Mesenchymal stem cell (in vitro differentiated cells and primary cell): ENCODE measurements at regions not wholly inside any gene's neighbourhood (a gene's known extent, or its start where the extent isn't known, plus 50 kb on each side); places are given as distances from the start of the nearest gene placed in this dataset.

Experiments used
- DNase-seq: peaks from one replicate; pipeline ENCODE4 v3.0.0-alpha.2; 2013
- H2AFZ ChIP-seq: one replicate; pipeline ENCODE4 v1.6.1; 2013; ENCODE audit warnings: low read depth, mild to moderate bottlenecking, control low read depth, inconsistent platforms, low read length, moderate library complexity
- H2AK5ac ChIP-seq: 2 replicates; pipeline ENCODE4 v1.6.1; 2013; ENCODE audit warnings: low read length, moderate library complexity, mild to moderate bottlenecking, inconsistent platforms; ENCODE audit not compliant: severe bottlenecking
- H2BK120ac ChIP-seq: one replicate; pipeline ENCODE4 v1.6.1; 2013; ENCODE audit warnings: low read depth, mild to moderate bottlenecking, inconsistent platforms, low read length, moderate library complexity
- H2BK12ac ChIP-seq, 2 experiments: one replicate each; pipeline ENCODE4 v1.6.1; 2013; ENCODE audit warnings: inconsistent platforms in 2 of 2, low read length in 2 of 2, mild to moderate bottlenecking in 2 of 2, moderate library complexity in 2 of 2, control low read depth in 1 of 2
- H2BK15ac ChIP-seq: one replicate; pipeline ENCODE4 v1.6.1; 2013; ENCODE audit warnings: mild to moderate bottlenecking, low read depth, inconsistent platforms; ENCODE audit not compliant: poor library complexity, severe bottlenecking
- H2BK5ac ChIP-seq: 2 replicates; pipeline ENCODE4 v1.6.1; 2013; ENCODE audit warnings: low read depth, mild to moderate bottlenecking, low read length, control low read depth, inconsistent platforms; ENCODE audit not compliant: poor library complexity, severe bottlenecking
- H3K14ac ChIP-seq, 2 experiments: one replicate each; pipeline ENCODE4 v1.6.1; 2013; ENCODE audit warnings: inconsistent platforms in 2 of 2, low read length in 2 of 2, control low read depth in 1 of 2, mild to moderate bottlenecking in 1 of 2, moderate library complexity in 1 of 2
- H3K18ac ChIP-seq, 2 experiments: one replicate each; pipeline ENCODE4 v1.6.1; 2013; ENCODE audit warnings: inconsistent platforms in 2 of 2, low read length in 2 of 2, control low read depth in 1 of 2, low read depth in 1 of 2, mild to moderate bottlenecking in 1 of 2
- H3K23ac ChIP-seq, 2 experiments: one replicate each; pipeline ENCODE4 v1.6.1; 2013; ENCODE audit warnings: inconsistent platforms in 2 of 2, low read length in 2 of 2, mild to moderate bottlenecking in 2 of 2, moderate library complexity in 2 of 2, control low read depth in 1 of 2
- H3K27ac ChIP-seq: 2 replicates; pipeline ENCODE4 v1.5.1; 2013; ENCODE audit warnings: mild to moderate bottlenecking, moderate library complexity, low read length, control low read depth, inconsistent platforms; ENCODE audit not compliant: poor library complexity, severe bottlenecking
- H3K27me3 ChIP-seq, 2 experiments: 2 replicates each; pipeline versions ENCODE4 v1.6.1 to v1.7.0; 2013; ENCODE audit warnings: low read length in 2 of 2, mild to moderate bottlenecking in 2 of 2, moderate library complexity in 2 of 2, control low read depth in 1 of 2, inconsistent platforms in 1 of 2; ENCODE audit not compliant: control insufficient read depth in 1 of 2, insufficient read depth in 1 of 2
- H3K36me3 ChIP-seq, 2 experiments: 2 replicates each; pipeline versions ENCODE4 v1.6.1 to v1.7.0; 2013; ENCODE audit warnings: low read length in 2 of 2, control low read depth in 1 of 2, inconsistent platforms in 1 of 2, low read depth in 1 of 2, mild to moderate bottlenecking in 1 of 2; ENCODE audit not compliant: insufficient read depth in 2 of 2, control insufficient read depth in 1 of 2
- H3K4ac ChIP-seq, 2 experiments: one replicate each; pipeline ENCODE4 v1.6.1; 2013; ENCODE audit warnings: inconsistent platforms in 2 of 2, low read length in 2 of 2, mild to moderate bottlenecking in 2 of 2, moderate library complexity in 2 of 2, control low read depth in 1 of 2, low read depth in 1 of 2
- H3K4me1 ChIP-seq: 2 replicates; pipeline ENCODE4 v1.6.1; 2013; ENCODE audit warnings: low read depth, low read length, control low read depth; ENCODE audit not compliant: control insufficient read depth, insufficient read depth
- H3K4me2 ChIP-seq: 2 replicates; pipeline ENCODE4 v1.6.1; 2013; ENCODE audit warnings: low read length, mild to moderate bottlenecking, inconsistent platforms; ENCODE audit not compliant: poor library complexity, severe bottlenecking
- H3K4me3 ChIP-seq, 2 experiments: 2 replicates each; pipeline versions ENCODE4 v1.5.1 to v1.7.0; 2013; ENCODE audit warnings: low read length in 2 of 2, mild to moderate bottlenecking in 2 of 2, control low read depth in 1 of 2, low read depth in 1 of 2; ENCODE audit not compliant: insufficient read depth in 1 of 2
- H3K79me1 ChIP-seq: replicated peaks from 2 replicates; pipeline ENCODE4 v1.6.1; 2013; ENCODE audit warnings: mild to moderate bottlenecking, control low read depth, low read length, inconsistent platforms; ENCODE audit not compliant: poor library complexity, severe bottlenecking
- H3K9ac ChIP-seq: 2 replicates; pipeline ENCODE4 v1.7.0; 2013; ENCODE audit warnings: mild to moderate bottlenecking, low read length, moderate library complexity
- H3K9me3 ChIP-seq: 2 replicates; pipeline ENCODE4 v1.7.0; 2013; ENCODE audit warnings: mild to moderate bottlenecking, low read length; ENCODE audit not compliant: control insufficient read depth
- H4K8ac ChIP-seq: one replicate; pipeline ENCODE4 v1.6.1; 2013; ENCODE audit warnings: inconsistent platforms, mild to moderate bottlenecking, low read length, moderate library complexity
- H4K91ac ChIP-seq: one replicate; pipeline ENCODE4 v1.6.1; 2013; ENCODE audit warnings: mild to moderate bottlenecking, low read length, inconsistent platforms
- WGBS: methylation state at CpG from one replicate; pipeline ENCODE4 v1.1.7; 2013; ENCODE audit warnings: mixed read lengths; 5-methylcytosine and 5-hydroxymethylcytosine counted together

DNA sequence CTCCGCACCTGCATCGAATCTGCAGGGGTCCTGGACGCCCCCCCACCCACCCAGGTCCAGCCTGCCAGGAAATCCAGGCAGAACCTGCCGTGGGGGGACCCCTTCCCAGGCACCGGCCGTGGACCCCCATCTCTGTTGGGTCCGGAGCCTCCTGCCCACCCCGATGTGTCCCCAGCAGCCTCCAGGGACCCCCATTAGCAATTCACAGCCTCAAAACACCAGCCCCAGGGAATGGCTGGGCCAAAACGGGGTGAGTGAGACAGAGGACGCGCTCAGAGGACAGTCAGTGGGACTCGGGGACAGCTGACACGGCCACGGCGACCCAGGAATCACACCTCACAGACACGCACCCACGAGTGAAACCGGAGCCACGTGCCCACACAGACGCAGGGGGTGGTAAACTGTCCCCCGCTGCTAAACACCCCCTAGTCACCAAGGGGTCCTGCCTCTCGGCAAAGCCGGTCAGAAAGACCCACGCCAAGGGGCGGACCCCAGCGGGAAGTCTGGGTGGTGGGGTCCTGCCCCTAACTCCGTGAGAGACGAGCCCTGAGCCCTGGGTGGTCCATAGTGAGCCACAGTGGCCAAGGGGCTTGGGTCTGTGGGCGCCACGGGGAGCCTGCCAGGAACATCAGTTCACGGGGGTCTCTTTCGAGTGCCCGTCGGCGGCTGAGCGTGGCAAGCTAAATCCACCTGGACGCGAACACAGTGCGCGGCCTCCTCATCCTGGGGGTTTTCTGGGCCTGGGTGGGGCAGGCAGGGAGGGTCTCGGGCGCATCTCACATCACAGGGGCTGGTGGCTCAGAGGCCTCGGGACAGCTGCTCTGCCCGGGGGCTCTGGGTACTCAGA lies 126.5 kb upstream of the NKX1-1 start:
- Histone ChIP-seq H3K4me1 (peaks cover 4% of the 10 kb centered on the region), H3K9ac (no peak overlapping the region), H3K36me3 (no peaks in the 10 kb centered on the region), H2AK5ac (no peak overlapping the region), H3K27ac (no peak overlapping the region), H3K27me3 (peaks cover 51 to 85% of the 10 kb centered on the region in 2 experiments), H4K91ac (no peak overlapping the region), H2BK5ac (no peak overlapping the region), H2BK120ac (no peak overlapping the region), H3K79me1 (no peaks in the 10 kb centered on the region), H2BK15ac (no peak overlapping the region), H4K8ac (no peak overlapping the region), H3K4me3 (no peak overlapping the region), H3K4ac (no peak overlapping the region), H3K14ac (no peak overlapping the region), H2AFZ (no peak overlapping the region), H3K23ac (no peak overlapping the region), H3K4me2 (no peak overlapping the region), H3K18ac (no peak overlapping the region), H2BK12ac (no peak overlapping the region), H3K9me3 (peaks cover 10% of the 10 kb centered on the region)
- 90% methylated on average over 43 of the region's 44 CpGs for WGBS
- no peak for DNase-seq

GRCh38 chr4:1531683-1532548 lies 125.7 kb upstream of the NKX1-1 start:
- Histone ChIP-seq H2BK5ac (no peak overlapping the region), H3K4me3 (no peak overlapping the region), H2AFZ (no peak overlapping the region), H3K79me1 (no peaks in the 10 kb centered on the region), H2BK120ac (no peak overlapping the region), H3K27me3 (peaks cover 51 to 83% of the 10 kb centered on the region in 2 experiments), H3K9ac (no peak overlapping the region), H3K4me1 (peaks cover 4% of the 10 kb centered on the region), H3K4me2 (no peak overlapping the region), H2BK12ac (no peak overlapping the region), H3K18ac (no peak overlapping the region), H3K23ac (no peak overlapping the region), H2AK5ac (no peak overlapping the region), H3K4ac (no peak overlapping the region), H4K91ac (no peak overlapping the region), H3K14ac (no peak overlapping the region), H3K9me3 (peaks cover 15% of the 10 kb centered on the region), H3K36me3 (no peaks in the 10 kb centered on the region), H4K8ac (no peak overlapping the region), H3K27ac (no peak overlapping the region), H2BK15ac (no peak overlapping the region)
- DNase-seq, result no peak
- 90% methylated on average over 22 of the region's 22 CpGs for WGBS

- peaks cover 26% of the 10 kb centered on the region for H3K9me3 ChIP-seq
- no peak overlapping the region for H2BK15ac ChIP-seq
- H3K4ac ChIP-seq, result no peak overlapping the region
- H3K4me3 ChIP-seq, result no peak overlapping the region
- H2AK5ac ChIP-seq, result no peak overlapping the region
- no peak overlapping the region for H3K18ac ChIP-seq
- 87% methylated on average over 13 of the region's 13 CpGs for WGBS
- H4K8ac ChIP-seq, result no peak overlapping the region
- H3K4me1 ChIP-seq, result peaks cover 4% of the 10 kb centered on the region
- H3K23ac ChIP-seq, result no peak overlapping the region
- H2BK120ac ChIP-seq, result no peak overlapping the region
- no peak overlapping the region for H3K9ac ChIP-seq
- H4K91ac ChIP-seq, result no peak overlapping the region
- H3K36me3 ChIP-seq, result no peaks in the 10 kb centered on the region
- H3K27me3 ChIP-seq, result peaks cover 51 to 88% of the 10 kb centered on the region in 2 experiments
- DNase-seq, result no peak
- no peak overlapping the region for H3K27ac ChIP-seq
- no peaks in the 10 kb centered on the region for H3K79me1 ChIP-seq
- no peak overlapping the region for H3K14ac ChIP-seq
- no peak overlapping the region for H3K4me2 ChIP-seq
- no peak overlapping the region for H2AFZ ChIP-seq
- no peak overlapping the region for H2BK12ac ChIP-seq
- no peak overlapping the region for H2BK5ac ChIP-seq
Measured at GRCh38 chr4:1530356-1530755, 124.1 kb upstream of the NKX1-1 start.

DNA sequence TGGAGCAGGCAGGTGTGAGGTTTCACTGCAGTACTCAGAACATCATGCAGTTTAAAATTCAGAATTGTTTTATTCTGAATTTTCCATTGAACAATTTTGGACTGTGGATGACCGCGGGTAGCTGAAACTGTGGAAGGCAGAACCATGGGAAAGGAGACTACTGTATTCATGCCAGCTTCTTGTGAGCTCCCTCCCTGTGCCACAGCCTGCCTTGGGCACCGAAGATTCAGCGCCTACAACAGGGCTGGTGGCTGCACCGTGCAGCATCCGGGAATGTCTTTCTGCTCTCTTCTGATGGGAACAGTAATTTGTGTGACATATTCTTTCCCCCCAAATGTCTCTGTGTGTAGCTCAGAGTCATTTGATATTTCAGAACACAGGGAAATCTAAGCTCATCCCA lies 118.5 kb upstream of the NKX1-1 start:
- Histone ChIP-seq H3K79me1 (no peaks in the 10 kb centered on the region), H3K9me3 (peaks cover 47% of the 10 kb centered on the region), H3K18ac (no peak overlapping the region), H3K4me2 (no peak overlapping the region), H2AK5ac (no peak overlapping the region), H3K23ac (no peak overlapping the region), H2AFZ (no peak overlapping the region), H3K27me3 (peaks cover 52 to 83% of the 10 kb centered on the region in 2 experiments), H4K91ac (no peak overlapping the region), H3K4ac (no peak overlapping the region), H3K27ac (no peak overlapping the region), H3K36me3 (no peaks in the 10 kb centered on the region), H3K14ac (no peak overlapping the region), H2BK120ac (no peak overlapping the region), H2BK5ac (no peak overlapping the region), H4K8ac (no peak overlapping the region), H3K9ac (no peak overlapping the region), H3K4me3 (no peak overlapping the region), H3K4me1 (peaks cover 7% of the 10 kb centered on the region), H2BK12ac (no peak overlapping the region), H2BK15ac (no peak overlapping the region)
- no peak for DNase-seq
- WGBS, result over 99% methylated on average over 6 of the region's 6 CpGs
